Skin epidermis (tissue), 12 donors: ENCODE measurements at regions not wholly inside any gene's neighbourhood (a gene's known extent, or its start where the extent isn't known, plus 50 kb on each side); places are given as distances from the start of the nearest gene placed in this dataset.
A peak's percentile ranks its signal among the peaks of the same experiment; 100 is the strongest.

Experiments used
- H3K27ac ChIP-seq, 21 experiments: fragments of 200-600 bp; sonication (generic) in 11 of 21; one replicate each; pipeline ENCODE4 v1.5.0; 2020; ENCODE audit warnings: mild to moderate bottlenecking in 3 of 21, inconsistent platforms in 2 of 21, moderate library complexity in 2 of 21
- H3K4me3 ChIP-seq, 7 experiments: fragments of 200-600 bp; sonication (generic) in 2 of 7; one replicate each; pipeline ENCODE4 v1.5.0; 2020; ENCODE audit warnings: inconsistent platforms in 2 of 7, mild to moderate bottlenecking in 2 of 7, moderate library complexity in 1 of 7

DNA sequence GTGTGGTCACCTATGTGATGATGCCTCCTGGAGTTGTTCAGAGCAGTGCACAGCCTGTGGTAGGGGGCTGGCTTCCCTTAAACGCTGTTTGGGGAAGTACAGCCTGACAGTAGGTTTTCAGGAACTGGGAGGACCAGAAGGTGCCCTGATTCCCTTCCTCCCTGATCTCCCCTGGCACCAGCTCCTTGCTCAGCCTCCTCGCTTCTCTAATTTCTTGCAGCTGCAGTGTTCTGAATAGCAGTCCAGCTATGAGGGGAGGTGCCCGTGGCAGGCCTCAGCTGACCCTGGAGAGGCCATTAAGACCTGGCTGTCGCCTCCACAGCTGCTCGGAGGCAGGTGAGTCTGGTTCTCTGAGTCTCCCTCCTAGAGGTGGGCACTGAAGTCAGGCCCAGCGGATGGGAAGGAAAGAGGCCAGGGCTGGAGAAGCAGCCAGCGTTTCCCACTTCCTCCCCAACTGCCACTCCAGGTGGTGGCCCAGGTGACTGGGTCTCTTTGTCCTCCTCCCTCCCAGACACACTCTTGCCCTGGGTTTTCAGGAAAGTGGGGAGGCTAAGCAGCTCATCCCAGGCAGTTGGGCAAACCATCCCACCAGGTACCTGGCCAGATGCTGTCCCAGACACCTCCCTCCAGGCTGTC lies 52.0 kb upstream of the RPL11 start:
- no peak overlapping the region for H3K4me3 ChIP-seq

DNA sequence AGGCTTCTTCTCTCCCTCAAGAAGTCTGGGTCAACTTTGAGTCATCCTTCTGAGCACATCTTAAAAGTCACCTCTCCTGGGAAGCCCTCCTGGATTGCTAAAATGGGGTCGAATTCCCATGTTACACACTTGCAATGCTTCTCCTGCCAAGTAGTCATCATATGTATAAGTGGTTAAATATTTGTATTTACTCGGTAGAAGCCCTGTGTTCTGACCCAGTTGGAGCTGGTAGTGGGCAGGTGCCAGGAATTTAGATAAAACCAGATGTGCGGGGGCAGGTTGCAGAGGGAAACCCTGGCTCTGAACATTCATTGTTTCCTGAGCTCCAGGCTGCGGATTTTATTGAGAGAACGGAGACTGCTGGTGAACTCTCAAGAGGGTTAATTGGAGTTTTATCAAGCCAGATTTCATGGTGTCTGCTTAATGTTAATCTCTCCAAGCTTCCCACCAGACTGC lies 52.8 kb upstream of the RPL11 start:
- Histone ChIP-seq H3K4me3 (no peak overlapping the region), H3K27ac (peak overlapping the region in 3 of 21 experiments; percentile 16 to 67 (median 65))

More for the DNA sequence above, 52.0 kb upstream of the RPL11 start:
- H3K27ac ChIP-seq = no peak overlapping the region

DNA sequence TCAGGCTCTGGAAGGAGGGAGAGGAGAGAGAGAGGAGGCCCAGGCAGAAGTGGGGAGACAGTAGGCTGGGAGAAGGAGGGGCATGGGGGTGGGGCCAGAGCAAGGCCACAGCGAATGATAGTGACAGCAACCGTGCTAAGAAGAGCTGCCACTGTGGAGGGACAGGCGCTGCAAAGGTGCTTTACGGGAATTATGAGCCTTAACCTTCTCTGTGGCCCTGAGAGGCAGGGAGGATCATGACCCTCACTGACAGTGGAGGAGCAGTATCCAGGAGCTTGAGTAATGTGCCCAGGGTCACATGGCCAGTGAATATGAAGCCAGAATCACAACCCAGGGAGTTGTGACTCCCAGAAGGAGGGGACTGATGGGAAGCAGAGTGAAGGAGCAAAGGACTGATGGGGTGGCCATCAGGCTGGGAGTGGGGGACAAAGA lies 53.4 kb upstream of the RPL11 start:
- peak overlapping the region in 5 of 21 experiments; percentile 15 to 67 (median 44) for H3K27ac ChIP-seq
- H3K4me3 ChIP-seq = no peak overlapping the region

DNA sequence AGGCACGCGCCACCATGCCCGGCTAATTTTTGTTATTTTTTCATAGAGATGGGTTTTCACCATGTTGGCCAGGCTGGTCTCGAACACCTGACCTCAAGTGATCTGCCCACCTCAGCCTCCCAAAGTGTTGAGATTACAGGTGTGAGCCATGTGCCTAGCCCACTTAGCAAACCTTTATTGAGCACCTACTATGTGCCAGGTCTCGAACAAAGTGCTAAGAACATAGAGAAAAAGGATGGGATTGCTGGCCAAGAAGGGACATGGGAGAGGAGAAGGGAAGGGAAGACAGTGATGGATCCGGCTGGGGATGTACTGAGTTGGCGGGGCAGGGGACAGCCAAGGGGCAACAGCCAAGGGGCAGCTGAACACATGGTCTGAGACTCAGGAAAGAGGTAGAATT lies 55.6 kb upstream of the RPL11 start:
- Histone ChIP-seq H3K4me3 (no peak overlapping the region), H3K27ac (peak overlapping the region in 4 of 21 experiments; percentile 50 to 79 (median 67))

DNA sequence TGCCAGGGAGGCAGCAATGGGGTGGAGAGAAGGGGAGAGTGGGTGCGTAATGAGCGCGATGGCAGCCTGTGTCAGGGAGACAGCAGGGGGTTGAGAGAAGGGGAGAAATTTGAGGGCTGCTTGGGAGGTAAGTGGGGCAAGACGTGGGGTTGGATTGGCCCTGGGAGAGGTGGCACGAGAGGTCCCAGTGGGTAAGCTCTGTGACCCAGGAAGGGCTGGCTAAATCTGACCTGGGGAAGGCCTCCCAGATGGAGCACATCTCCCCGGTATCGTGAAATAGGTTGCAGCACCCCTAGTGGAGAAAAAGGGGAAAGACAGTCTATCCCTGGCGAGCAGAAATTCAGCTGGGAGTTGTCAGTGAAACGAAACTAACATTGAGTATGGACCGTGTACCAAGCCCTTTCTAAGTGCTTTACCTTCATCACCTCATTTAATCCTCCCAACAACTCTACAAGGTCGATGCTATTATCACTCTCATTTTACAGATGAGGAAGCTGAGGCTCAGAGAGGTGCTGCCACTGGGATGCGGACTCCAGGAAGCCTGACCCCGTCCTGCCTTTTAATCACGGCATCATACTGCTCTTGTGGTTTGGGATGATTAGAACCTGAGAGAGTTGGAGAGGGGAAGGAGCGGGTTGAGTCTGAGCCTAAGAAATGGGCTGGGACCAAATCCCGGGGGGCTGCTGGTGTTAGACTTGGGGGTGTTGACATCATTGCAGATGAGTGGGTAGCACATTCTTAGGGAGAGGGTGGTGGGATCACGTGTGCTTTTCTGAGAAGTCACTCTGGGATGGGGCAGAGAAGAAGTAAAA lies 56.6 kb upstream of the RPL11 start:
- peak overlapping the region in 18 of 21 experiments; percentile 2 to 79 (median 60) for H3K27ac ChIP-seq
- H3K4me3 ChIP-seq = peak overlapping the region in 6 of 7 experiments; percentile 7 to 37 (median 22)

DNA sequence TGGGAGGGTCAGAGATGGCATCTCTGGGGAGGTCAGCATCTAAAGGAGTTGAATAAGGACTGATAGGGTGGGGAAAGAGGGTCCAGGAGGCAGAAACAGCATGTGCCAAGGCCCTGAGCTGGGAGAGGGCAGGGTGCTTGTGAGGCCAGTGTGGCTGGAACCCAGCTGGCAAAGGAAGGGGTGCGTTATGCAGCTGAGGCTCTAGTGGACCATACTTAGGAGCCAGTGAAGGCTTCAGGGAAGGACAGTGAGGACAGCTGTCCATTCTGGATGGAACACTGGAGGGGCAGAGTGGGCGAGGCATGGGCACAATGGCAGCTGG lies 57.1 kb upstream of the RPL11 start:
- Histone ChIP-seq H3K4me3 (no peak overlapping the region), H3K27ac (peak overlapping the region in 15 of 21 experiments; percentile 2 to 79 (median 63))

DNA sequence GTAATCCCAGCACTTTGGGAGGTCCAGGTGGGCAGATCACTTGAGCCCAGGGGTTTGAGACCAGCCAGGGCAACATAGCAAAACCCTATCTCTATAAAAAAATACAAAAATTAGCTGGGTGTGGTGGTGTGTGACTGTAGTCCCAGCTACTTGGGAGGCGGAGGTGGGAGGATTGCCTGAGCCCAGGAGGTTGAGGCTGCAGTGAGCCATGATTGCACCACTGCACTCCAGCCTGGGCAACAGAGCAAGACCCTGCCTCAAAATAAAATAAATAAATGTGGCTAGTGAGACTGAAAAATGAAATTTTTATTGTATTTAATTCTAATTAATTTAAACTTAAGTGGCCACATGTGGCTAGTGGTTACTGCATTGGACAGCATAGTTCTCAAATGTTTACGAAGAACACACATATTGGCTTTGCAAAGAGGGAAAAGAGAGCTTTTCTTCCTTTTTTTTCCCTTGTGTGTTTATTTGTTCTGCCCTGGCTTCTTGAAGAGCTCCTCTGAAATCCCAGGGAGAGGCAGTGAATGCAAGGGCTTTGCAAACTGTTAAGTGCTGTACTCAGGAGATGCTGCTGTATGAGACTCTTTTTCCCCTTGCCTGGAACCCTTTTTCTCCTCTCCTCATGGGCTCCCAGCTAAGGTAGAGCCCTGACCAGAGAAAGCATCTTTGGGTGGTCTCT lies 59.0 kb upstream of the RPL11 start:
- H3K4me3 ChIP-seq = no peak overlapping the region
- no peak overlapping the region for H3K27ac ChIP-seq

DNA sequence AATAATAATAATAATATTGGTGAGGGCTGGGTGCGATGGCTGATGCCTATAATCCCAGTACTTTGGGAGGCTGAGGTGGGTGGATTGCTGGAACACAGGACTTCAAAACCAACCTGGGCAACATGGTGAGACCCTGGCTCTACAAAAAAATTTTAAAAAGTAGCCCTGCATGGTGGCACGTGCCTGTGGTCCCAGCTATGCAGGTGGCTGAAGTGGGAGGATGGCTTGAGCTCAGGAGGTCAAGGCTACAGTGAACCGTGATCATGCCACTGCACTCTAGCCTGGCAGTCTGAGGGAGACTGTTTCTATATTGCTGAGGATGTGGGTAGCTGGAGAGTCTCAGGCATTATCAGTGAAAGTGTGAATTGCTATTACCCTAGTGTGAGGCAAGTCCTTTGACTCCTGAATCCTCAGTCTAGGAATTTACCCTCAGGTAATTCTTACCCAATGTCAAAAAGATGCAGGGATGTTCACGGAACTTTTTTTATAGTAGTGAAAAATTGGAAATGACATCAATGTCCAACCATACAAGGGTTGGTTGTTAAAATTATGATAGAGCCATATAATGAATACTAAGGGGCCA lies 61.8 kb upstream of the RPL11 start:
- no peak overlapping the region for H3K4me3 ChIP-seq
- H3K27ac ChIP-seq = no peak overlapping the region

DNA sequence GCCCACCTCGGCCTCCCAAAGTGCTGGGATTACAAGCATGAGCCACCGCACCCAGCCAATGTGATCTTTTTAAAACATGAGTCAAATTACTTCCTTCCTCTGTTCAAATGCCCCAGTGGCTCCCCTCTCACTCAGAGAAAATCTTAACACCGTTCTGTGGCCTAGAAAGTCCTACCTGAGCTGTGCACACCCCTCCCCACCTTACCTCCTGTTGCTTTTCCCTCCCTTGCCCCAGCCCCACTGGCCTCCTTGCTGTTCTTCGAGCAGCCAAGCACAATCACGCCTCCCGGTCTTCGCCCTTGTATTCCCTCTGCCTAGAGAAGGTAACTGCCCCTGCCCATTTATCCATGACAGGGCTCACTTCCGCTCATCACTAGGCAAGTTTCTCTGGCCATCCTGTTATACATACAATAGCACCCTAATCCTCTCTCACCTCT lies 62.6 kb upstream of the RPL11 start:
- H3K27ac ChIP-seq = no peak overlapping the region
- no peak overlapping the region for H3K4me3 ChIP-seq

DNA sequence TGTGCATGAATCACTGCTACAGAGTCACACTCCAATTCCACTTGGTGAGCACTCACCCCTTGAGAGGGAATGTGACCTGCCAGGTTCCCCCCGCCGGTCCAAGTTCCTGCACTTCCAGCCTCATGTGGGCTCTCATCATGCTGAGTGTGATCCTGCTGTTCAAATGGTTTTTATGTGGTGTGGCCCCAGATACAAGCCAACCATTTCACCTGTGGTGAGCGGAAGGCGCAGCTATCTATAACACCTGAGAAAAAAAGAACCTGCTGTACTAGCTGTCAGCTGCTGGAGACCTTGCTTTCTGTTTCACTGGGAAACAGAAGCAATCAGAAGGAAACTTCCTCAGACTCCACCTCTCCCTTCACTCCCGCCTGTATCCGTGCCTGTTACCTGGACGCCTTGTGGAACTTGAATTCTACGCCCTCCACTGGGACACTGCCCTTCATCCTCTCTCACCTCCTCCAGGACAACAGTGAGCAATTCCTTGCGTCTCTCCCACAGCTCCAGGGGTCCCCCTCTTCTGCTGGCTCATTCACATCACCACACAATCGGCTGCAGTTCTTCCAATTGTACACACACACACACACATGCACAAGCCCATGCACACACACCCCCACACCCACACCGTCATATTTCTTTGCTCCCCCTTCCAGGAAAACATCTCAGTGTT lies 64.4 kb upstream of the RPL11 start:
- H3K27ac ChIP-seq = peak overlapping the region in 4 of 21 experiments; percentile 29 to 68 (median 36)
- H3K4me3 ChIP-seq = no peak overlapping the region

DNA sequence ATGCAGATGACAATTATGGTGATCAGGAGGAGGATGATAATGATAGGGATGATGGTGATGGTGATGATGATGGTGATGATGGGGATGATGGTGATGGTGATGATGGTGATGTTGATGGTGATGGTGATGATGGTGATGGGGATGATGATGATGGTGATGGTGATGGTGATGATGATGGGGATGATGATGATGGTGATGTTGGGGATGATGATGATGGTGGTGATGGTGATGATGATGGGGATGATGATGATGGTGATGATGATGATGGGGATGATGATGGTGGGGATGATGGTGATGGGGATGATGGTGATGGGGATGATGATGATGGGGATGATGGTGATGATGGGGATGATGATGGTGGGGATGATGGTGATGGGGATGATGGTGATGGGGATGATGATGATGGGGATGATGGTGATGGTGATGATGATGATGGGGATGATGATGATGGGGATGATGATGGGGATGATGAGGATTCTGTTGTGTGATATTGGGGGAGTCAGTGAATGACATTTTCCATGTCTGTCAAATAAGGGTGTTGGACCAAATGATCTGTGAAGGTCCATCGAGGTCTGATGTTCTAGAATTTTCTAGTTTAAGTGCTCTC lies 65.6 kb upstream of the RPL11 start:
- H3K4me3 ChIP-seq = no peak overlapping the region
- no peak overlapping the region for H3K27ac ChIP-seq

DNA sequence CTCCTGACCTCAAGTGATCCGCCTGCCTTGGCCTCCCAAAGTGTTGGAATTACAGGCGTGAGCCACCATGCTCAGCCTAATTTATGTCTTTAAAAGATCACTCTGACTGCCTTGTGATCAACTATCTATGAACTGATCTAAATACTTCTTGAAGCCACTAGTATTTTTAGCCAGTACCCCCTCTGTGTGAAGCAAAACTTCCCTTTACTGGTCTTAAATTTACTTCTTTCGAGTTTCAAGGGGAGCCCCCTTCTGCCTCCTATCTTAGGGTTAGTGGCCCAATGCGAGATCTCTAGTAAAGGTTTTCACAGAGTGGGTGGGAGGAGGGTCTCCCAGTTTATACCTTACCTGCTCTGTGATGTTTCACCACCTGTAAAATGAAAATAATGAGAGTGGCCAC lies 66.1 kb upstream of the RPL11 start:
- no peak overlapping the region for H3K27ac ChIP-seq
- H3K4me3 ChIP-seq = no peak overlapping the region

DNA sequence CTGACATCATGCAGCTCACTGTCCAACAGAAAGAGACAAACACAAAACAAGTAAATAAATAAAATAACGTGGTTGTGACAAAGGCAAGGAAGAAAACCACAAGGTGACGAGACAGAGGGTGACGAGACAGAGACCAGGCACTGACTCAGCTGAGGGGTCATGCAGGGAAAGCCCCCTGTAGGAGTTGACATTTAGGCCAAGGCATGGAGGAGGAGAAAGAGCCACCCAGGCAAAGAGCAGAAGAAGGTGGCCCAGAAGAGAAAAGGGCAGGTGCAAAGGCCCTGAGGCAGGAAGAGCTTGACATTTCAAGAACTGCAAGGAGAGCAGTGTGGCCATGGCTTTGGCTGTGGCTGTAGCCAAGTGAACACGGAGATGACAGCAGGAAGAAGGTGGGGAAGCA lies 65.1 kb upstream of the ID3 start:
- Histone ChIP-seq H3K4me3 (no peak overlapping the region), H3K27ac (no peak overlapping the region)

DNA sequence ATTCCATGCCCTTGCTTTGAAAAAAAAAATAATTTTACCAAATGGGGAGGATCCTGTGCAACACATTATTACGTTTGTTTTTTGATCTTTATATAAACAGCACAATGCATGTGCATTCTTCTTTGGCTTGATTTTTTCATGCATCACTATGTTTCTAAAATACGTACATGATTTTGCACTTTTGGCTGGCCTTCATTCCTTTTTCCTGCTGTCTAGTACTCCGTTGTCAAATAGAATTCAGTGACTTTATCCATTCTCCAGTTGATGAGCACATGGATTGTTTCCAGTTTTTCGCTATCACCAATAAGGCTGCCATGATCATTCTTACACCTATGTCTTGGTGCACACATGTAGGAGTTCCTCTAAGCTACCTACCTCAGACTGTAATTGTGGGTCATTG lies 63.0 kb upstream of the ID3 start:
- no peak overlapping the region for H3K4me3 ChIP-seq
- no peak overlapping the region for H3K27ac ChIP-seq

DNA sequence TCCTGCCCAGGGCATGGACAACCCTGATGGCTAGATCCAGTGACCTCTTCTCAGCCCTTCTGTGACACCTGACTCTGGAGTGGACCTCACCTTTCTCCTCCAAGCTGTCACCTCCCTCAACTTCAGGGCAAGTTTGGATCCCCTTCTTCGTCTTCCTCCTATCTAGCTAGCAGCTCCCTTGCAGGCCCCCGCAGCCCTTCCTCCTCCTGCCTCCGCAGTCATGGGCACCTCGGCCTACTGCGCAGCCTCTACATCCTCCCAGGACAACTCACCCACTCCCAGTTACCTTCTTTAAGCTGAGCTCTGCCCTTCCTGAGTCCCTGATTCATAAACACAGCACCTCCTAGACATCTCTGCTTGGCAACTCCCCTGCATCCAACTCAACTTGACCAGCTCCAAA lies 61.3 kb upstream of the ID3 start:
- peak overlapping the region in 9 of 21 experiments; percentile 2 to 90 (median 67) for H3K27ac ChIP-seq

DNA sequence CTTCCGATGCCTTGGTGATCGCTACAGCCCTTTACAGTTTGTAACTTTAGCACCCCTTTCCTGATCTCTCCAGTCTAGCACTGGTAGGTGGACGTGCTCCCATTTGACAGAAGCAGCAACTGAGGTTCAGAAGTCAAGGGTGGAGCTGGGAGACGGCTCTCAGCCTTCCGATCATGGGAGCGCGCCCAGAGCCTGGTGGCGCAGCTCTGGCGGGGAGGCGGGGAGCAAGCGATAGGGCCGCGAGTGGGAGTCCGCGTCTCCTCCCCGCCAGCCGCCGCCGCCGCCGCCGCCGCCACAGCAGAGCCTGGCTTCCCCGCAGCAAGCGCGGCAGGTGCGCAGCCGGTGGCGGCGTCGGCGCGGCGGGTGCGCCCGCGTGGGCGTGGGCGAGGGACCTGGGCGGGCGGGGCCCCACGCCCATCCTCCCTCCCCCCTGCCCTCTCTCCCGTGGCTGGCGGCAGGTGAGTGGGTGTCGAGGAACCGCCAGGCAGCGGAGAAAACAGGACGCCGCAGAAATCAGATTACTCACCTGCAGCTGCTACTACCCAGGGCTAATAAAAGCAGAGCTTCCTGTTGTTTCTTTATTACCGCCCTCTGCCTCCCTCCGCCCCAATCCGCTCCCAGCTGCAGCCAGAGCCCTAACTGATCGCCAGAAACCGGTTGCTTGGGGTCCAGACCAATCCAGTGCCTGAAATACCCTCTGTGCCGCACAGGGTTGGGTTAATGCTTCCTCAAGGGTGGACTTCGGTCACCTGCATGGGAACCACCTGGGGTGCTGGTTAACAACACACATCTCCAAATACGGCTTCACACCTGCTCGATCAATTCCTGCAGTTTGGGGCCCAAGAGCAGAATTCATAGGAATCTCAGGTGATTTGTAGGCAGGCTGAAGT lies 60.2 kb upstream of the ID3 start:
- H3K4me3 ChIP-seq = peak overlapping the region in 4 of 7 experiments; percentile 9 to 17 (median 14)
- H3K27ac ChIP-seq = peak overlapping the region in 12 of 21 experiments; percentile 2 to 90 (median 58)

More for the DNA sequence above, 61.3 kb upstream of the ID3 start:
- H3K4me3 ChIP-seq = no peak overlapping the region

DNA sequence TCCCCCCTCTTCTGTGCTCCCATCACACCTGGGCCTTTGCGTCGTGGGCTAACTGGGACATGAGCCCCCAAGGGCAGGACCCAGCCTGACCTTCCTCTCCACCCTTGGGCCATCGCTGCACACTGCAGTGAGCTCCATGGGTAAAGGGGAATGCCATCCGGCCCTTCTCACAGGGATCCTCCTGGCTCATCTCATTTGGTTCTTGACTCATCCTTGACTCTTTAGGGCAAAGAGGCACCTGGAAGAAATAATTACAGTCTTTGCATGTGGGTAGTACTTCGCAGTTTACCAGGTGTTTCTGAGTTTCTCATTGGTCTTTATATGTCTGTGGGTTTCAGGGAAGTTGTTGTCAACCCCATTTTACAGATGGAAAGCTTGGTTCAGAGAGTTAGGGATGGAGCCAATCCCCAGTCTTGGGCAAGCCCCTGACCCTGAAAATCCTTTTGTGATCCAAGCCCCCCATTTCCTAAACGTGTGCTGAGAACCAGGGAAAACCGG lies 59.3 kb upstream of the ID3 start:
- peak overlapping the region in 8 of 21 experiments; percentile 1 to 85 (median 62) for H3K27ac ChIP-seq
- H3K4me3 ChIP-seq = no peak overlapping the region

DNA sequence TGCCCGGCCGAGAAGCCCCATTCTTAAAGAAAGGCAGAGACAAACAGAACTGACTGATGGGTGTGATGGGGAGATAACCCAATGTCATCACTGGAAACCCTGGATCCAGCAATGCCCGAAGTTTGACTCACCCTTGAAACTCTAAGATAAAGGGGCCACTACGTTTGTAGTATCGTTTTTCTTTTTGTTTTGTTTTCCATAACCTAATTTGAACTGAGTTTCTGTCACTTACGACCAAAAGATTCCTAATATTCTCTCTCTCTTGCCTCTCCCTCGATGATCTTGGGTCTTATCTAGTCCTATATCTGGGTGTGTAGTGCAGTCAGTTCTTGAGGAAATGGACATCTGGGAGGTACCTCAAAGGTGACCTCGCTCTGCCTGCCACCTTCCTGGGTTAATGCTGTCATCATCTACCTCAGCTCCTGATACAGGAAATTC lies 57.8 kb upstream of the ID3 start:
- no peak overlapping the region for H3K27ac ChIP-seq
- H3K4me3 ChIP-seq = no peak overlapping the region
